Fibroblast of lung (primary cell): ENCODE measurements at regions not wholly inside any gene's neighbourhood (a gene's known extent, or its start where the extent isn't known, plus 50 kb on each side); places are given as distances from the start of the nearest gene placed in this dataset.

Experiments
- DNase-seq, 2 donors: peaks; one replicate each; pipeline versions ENCODE4 v3.0.0 to v3.0.0-alpha.2; 2010; ENCODE audit warnings: low read depth in 2 of 2
- H2AFZ ChIP-seq: 2 replicates; pipeline ENCODE4 v1.5.1; 2012; ENCODE audit warnings: low read length, control low read depth, inconsistent platforms
- H3K27ac ChIP-seq: 2 replicates; pipeline ENCODE4 v1.5.1; 2011; ENCODE audit warnings: low read length, control low read depth; ENCODE audit not compliant: insufficient read depth
- H3K27me3 ChIP-seq: 2 replicates; pipeline ENCODE4 v1.5.1; 2011; ENCODE audit warnings: mild to moderate bottlenecking, low read length; ENCODE audit not compliant: control insufficient read depth, insufficient read depth
- H3K36me3 ChIP-seq: 2 replicates; pipeline ENCODE4 v1.5.1; 2011; ENCODE audit warnings: low read length; ENCODE audit not compliant: control insufficient read depth, insufficient read depth
- H3K4me1 ChIP-seq: 2 replicates; pipeline ENCODE4 v1.5.1; 2011; ENCODE audit warnings: low read length; ENCODE audit not compliant: control insufficient read depth, insufficient read depth; ENCODE audit errors: extremely low read depth
- H3K4me2 ChIP-seq: 2 replicates; pipeline ENCODE4 v1.5.1; 2011; ENCODE audit warnings: low read length, control low read depth; ENCODE audit not compliant: insufficient read depth; ENCODE audit errors: extremely low read depth
- H3K4me3 ChIP-seq, 4 experiments: fragments of 200-600 bp in 1 of 4; sonication (generic) in 1 of 4; replicated peaks in 1 of 4; 2 replicates each; pipeline ENCODE4 v1.5.1; 2011 to 2016; ENCODE audit warnings: low read length in 4 of 4, low read depth in 3 of 4, mild to moderate bottlenecking in 3 of 4, control low read depth in 2 of 4, inconsistent platforms in 1 of 4, mixed read lengths in 1 of 4; ENCODE audit not compliant: insufficient read depth in 1 of 4; ENCODE audit errors: control extremely low read depth in 1 of 4
- H3K79me2 ChIP-seq: 2 replicates; pipeline ENCODE4 v1.5.1; 2012; ENCODE audit warnings: mild to moderate bottlenecking, low read length, inconsistent platforms; ENCODE audit not compliant: control insufficient read depth, insufficient read depth
- H3K9ac ChIP-seq: 2 replicates; pipeline ENCODE4 v1.5.1; 2011; ENCODE audit warnings: mild to moderate bottlenecking, low read length, control low read depth; ENCODE audit not compliant: insufficient read depth
- H3K9me3 ChIP-seq: 2 replicates; pipeline ENCODE4 v1.5.1; 2012; ENCODE audit warnings: low read depth, low read length; ENCODE audit not compliant: control insufficient read depth, insufficient read depth
- H4K20me1 ChIP-seq: 2 replicates; pipeline ENCODE4 v1.5.1; 2011; ENCODE audit warnings: low read length; ENCODE audit not compliant: control insufficient read depth, insufficient read depth; ENCODE audit errors: extremely low read depth
- CTCF ChIP-seq, 2 donors: IDR thresholded peaks in 1 of 2; conservative IDR thresholded peaks in 1 of 2; 1 replicate in 1 of 2; 2 replicates in 1 of 2; pipeline ENCODE4 v1.5.1; 2011 to 2012; ENCODE audit warnings: low read length in 2 of 2, control low read depth in 1 of 2, inconsistent platforms in 1 of 2, low read depth in 1 of 2, mild to moderate bottlenecking in 1 of 2
- EZH2 ChIP-seq: IDR thresholded peaks from 2 replicates; pipeline ENCODE4 v1.5.1; 2012; ENCODE audit warnings: low read length, control low read depth, mild to moderate bottlenecking; ENCODE audit errors: missing control alignments

GRCh38 chr1:101437800-101438199 is 201.0 kb downstream of the S1PR1 start:
- H3K4me3 ChIP-seq, result no peak overlapping the region
- TF ChIP-seq CTCF (conservative IDR thresholded peaks at IDR 0.05 in 1 of 2, IDR thresholded peaks at IDR 0.05 in 1 of 2; ENCODE audit: low read depth in 1 of 2, low read length in 2 of 2) (no peak), EZH2 (no peak)
- no peaks in the 10 kb centered on the region for H4K20me1 ChIP-seq
- H3K27me3 ChIP-seq, result no peaks in the 10 kb centered on the region
- H3K4me1 ChIP-seq, result no peaks in the 10 kb centered on the region
- no peaks in the 10 kb centered on the region for H3K79me2 ChIP-seq
- H3K9me3 ChIP-seq, result no peaks in the 10 kb centered on the region
- DNase-seq, result no peak
- H3K36me3 ChIP-seq, result no peaks in the 10 kb centered on the region
- H3K4me2 ChIP-seq, result no peak overlapping the region
- no peak overlapping the region for H2AFZ ChIP-seq
- no peak overlapping the region for H3K27ac ChIP-seq
- no peak overlapping the region for H3K9ac ChIP-seq

GRCh38 chr1:101438359-101438758 is 201.5 kb downstream of the S1PR1 start:
- TF ChIP-seq EZH2, result no peak
- TF ChIP-seq CTCF (conservative IDR thresholded peaks at IDR 0.05 in 1 of 2, IDR thresholded peaks at IDR 0.05 in 1 of 2; ENCODE audit: low read depth in 1 of 2, low read length in 2 of 2), result peak; percentile 27 to 36
- no peaks in the 10 kb centered on the region for H3K9me3 ChIP-seq
- no peaks in the 10 kb centered on the region for H4K20me1 ChIP-seq
- DNase-seq, result no peak
- H3K4me2 ChIP-seq, result no peak overlapping the region
- H3K79me2 ChIP-seq, result no peaks in the 10 kb centered on the region
- H3K27me3 ChIP-seq, result no peaks in the 10 kb centered on the region
- no peak overlapping the region for H3K4me3 ChIP-seq
- H3K4me1 ChIP-seq, result no peaks in the 10 kb centered on the region
- no peak overlapping the region for H3K9ac ChIP-seq
- no peaks in the 10 kb centered on the region for H3K36me3 ChIP-seq
- H3K27ac ChIP-seq, result no peak overlapping the region
- no peak overlapping the region for H2AFZ ChIP-seq

GRCh38 chr1:101440485-101440884 is 203.7 kb downstream of the S1PR1 start:
- no peak for DNase-seq
- no peak for TF ChIP-seq CTCF (conservative IDR thresholded peaks at IDR 0.05 in 1 of 2, IDR thresholded peaks at IDR 0.05 in 1 of 2; ENCODE audit: low read depth in 1 of 2, low read length in 2 of 2)
- TF ChIP-seq EZH2, result no peak
- Histone ChIP-seq H3K9me3 (no peaks in the 10 kb centered on the region), H3K79me2 (no peaks in the 10 kb centered on the region), H3K36me3 (no peaks in the 10 kb centered on the region), H3K9ac (no peak overlapping the region), H2AFZ (no peak overlapping the region), H3K4me1 (no peaks in the 10 kb centered on the region), H3K27ac (no peak overlapping the region), H4K20me1 (no peaks in the 10 kb centered on the region), H3K4me2 (no peak overlapping the region), H3K27me3 (no peaks in the 10 kb centered on the region), H3K4me3 (no peak overlapping the region)
